Sigmoid colon (tissue), 4 donors: ENCODE measurements at regions not wholly inside any gene's neighbourhood (a gene's known extent, or its start where the extent isn't known, plus 50 kb on each side); places are given as distances from the start of the nearest gene placed in this dataset.

Experiments
- POLR2A ChIP-seq, 2 donors: fragments of 450-650 bp; IDR thresholded peaks; one replicate each; pipeline ENCODE4 v1.6.1; 2016; ENCODE audit warnings: antibody characterized with exemption in 2 of 2, mild to moderate bottlenecking in 2 of 2, moderate library complexity in 2 of 2
- POLR2AphosphoS5 ChIP-seq, 4 donors: sonication (generic); formaldehyde crosslinking; IDR thresholded peaks; one replicate each; pipeline ENCODE4 v1.6.1; 2017; ENCODE audit warnings: antibody characterized with exemption in 4 of 4
- TF ChIP-seq, protein P1 (sequence below), 4 experiments: fragments of 450-650 bp in 3 of 4; fragments of 200-600 bp in 1 of 4; IDR thresholded peaks; one replicate each; pipeline ENCODE4 v1.5.1; 2016 to 2019; ENCODE audit warnings: antibody characterized with exemption in 4 of 4, mild to moderate bottlenecking in 3 of 4, moderate library complexity in 2 of 4

DNA sequence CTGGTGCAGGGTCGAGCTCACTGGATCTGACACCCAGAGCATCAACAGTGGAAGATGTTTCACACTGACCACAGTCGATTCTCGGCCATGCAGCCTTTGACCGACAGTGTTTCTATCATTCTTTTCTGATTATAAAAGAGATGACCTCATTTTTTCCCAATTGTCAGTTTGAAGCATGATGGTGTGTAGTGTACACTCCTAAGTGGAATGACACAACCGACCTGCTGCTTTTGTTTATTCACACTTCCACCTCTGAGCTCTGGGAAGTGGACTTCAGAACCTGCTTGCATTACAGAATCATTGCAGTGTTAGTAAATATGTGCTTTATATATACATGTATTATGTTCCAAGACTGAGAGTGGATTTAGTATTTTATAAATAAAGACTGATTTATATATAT is 128.6 kb downstream of the IRX2 start:
- TF ChIP-seq POLR2A (IDR thresholded peaks at IDR 0.05) (no peak), POLR2AphosphoS5 (IDR thresholded peaks at IDR 0.05) (no peak)
- TF ChIP-seq, protein P1, sequence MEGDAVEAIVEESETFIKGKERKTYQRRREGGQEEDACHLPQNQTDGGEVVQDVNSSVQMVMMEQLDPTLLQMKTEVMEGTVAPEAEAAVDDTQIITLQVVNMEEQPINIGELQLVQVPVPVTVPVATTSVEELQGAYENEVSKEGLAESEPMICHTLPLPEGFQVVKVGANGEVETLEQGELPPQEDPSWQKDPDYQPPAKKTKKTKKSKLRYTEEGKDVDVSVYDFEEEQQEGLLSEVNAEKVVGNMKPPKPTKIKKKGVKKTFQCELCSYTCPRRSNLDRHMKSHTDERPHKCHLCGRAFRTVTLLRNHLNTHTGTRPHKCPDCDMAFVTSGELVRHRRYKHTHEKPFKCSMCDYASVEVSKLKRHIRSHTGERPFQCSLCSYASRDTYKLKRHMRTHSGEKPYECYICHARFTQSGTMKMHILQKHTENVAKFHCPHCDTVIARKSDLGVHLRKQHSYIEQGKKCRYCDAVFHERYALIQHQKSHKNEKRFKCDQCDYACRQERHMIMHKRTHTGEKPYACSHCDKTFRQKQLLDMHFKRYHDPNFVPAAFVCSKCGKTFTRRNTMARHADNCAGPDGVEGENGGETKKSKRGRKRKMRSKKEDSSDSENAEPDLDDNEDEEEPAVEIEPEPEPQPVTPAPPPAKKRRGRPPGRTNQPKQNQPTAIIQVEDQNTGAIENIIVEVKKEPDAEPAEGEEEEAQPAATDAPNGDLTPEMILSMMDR (IDR thresholded peaks at IDR 0.05), result no peak
